IPS DF 6.9 (cell line): ENCODE measurements at regions not wholly inside any gene's neighbourhood (a gene's known extent, or its start where the extent isn't known, plus 50 kb on each side); places are given as distances from the start of the nearest gene placed in this dataset.

Experiments used
- DNase-seq: peaks from one replicate; pipeline ENCODE4 v3.0.0-alpha.2; 2013; ENCODE audit warnings: low read depth, low spot score
- H3K27ac ChIP-seq: one replicate; pipeline ENCODE4 v1.5.1; 2013; ENCODE audit warnings: low read length, control low read depth
- H3K27me3 ChIP-seq: 2 replicates; pipeline ENCODE4 v1.6.1; 2013; ENCODE audit warnings: mild to moderate bottlenecking, low read length; ENCODE audit not compliant: control insufficient read depth, insufficient read depth
- H3K36me3 ChIP-seq: 2 replicates; pipeline ENCODE4 v1.6.1; 2013; ENCODE audit warnings: low read length; ENCODE audit not compliant: control insufficient read depth, insufficient read depth
- H3K4me1 ChIP-seq: 2 replicates; pipeline ENCODE4 v1.6.1; 2013; ENCODE audit warnings: low read length; ENCODE audit not compliant: control insufficient read depth, insufficient read depth
- H3K4me3 ChIP-seq: 2 replicates; pipeline ENCODE4 v1.5.1; 2013; ENCODE audit warnings: mild to moderate bottlenecking, low read length
- H3K9me3 ChIP-seq: 2 replicates; pipeline ENCODE4 v1.6.1; 2013; ENCODE audit warnings: low read length, inconsistent platforms; ENCODE audit not compliant: control insufficient read depth, insufficient read depth
- WGBS: extraction: QIAGEN DNeasy Blood & Tissue Kit; methylation state at CpG from one replicate; pipeline ENCODE4 v1.1.7; 2013; ENCODE audit warnings: mixed read lengths, missing lambda C conversion rate; ENCODE audit not compliant: insufficient read length, insufficient coverage; 5-methylcytosine and 5-hydroxymethylcytosine counted together

DNA sequence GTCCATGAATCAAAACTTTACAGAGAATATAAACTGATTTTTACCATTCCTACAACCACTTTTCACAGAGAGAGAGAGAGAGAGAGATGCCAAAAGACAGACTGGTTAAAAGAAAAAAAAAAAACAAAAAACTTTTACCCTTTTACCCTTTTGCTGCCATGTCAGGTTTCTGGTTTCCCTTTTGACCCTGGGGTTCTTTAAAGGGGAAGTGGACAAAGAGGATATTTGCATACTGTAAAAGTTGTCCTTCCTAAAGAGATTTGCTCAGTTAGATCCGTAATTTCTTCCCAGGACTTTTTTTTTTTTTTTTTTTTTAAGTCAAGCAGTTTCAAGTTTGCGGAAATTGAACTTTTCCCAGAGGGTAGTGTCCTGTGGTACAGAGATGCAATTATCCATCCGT, 287.8 kb upstream of the RGS18 start:
- no peaks in the 10 kb centered on the region for H3K27me3 ChIP-seq
- H3K4me1 ChIP-seq = no peaks in the 10 kb centered on the region
- no peak overlapping the region for H3K4me3 ChIP-seq
- no peaks in the 10 kb centered on the region for H3K9me3 ChIP-seq
- no peak for DNase-seq
- no peaks in the 10 kb centered on the region for H3K36me3 ChIP-seq
- WGBS = no CpG with 5 or more reads among the region's 3 CpGs
- H3K27ac ChIP-seq = no peak overlapping the region

DNA sequence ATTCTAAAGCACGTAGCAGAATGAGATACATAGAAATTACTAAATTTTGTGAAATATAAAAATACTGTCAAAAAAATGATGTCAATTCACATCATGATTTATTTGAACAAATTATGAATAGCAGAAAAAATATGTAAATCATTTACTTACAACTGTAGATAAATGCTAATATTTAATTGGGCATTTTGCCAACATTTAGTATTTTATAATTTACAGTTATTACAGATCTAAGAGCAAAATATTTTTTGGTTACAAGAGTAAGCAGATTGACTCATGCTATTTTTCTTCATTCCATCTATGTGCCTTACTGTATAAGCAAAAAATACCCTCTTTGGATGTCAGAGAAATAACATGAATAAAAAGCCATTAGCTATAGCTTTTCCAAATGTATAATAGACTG, 282.3 kb upstream of the RGS18 start:
- Histone ChIP-seq H3K36me3 (no peaks in the 10 kb centered on the region), H3K9me3 (no peaks in the 10 kb centered on the region), H3K4me3 (no peak overlapping the region), H3K27me3 (no peaks in the 10 kb centered on the region), H3K27ac (no peak overlapping the region), H3K4me1 (no peaks in the 10 kb centered on the region)
- no peak for DNase-seq
- no CpG with 5 or more reads among the region's 1 CpG for whole genome bisulfite sequencing

DNA sequence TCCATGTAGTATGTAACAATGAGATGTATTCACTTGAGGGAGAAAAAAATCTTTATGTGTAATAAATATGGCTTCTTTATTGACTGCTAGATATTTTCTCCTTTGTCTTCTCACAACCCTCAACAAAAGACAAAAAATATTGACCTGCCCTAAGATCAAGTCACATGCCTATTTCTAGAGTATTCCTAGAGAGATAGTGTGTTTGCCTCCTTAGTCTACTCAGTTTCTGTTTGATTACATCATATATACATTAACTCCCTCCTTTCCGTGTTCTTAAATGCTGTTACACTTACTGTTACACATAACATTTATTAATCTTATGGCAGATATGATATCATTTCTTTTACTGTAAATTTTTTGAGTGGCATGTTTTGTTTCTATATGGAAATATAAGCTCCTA, 281.6 kb upstream of the RGS18 start:
- Histone ChIP-seq H3K4me3 (no peak overlapping the region), H3K27ac (no peak overlapping the region), H3K4me1 (no peaks in the 10 kb centered on the region), H3K9me3 (no peaks in the 10 kb centered on the region), H3K36me3 (no peaks in the 10 kb centered on the region), H3K27me3 (no peaks in the 10 kb centered on the region)
- no peak for DNase-seq
- WGBS = no CpG with 5 or more reads among the region's 1 CpG

DNA sequence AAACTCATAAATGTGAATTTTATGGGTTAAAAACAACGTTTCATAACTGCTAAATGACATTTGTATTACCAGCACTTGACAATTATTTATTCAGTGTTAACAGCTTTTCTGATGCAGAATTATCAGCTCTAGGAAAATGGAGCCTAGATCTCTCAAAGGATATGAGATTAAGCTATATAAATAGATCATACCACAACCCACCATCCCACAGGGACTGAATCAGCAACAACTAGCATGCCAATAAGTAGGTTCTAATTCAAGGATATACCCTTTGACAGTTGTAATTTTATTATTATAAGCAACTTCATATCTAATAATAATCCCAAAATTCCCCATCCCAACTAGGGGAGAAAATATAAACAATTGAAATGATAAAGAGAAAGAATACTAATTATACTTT, 275.4 kb upstream of the RGS18 start:
- H3K27ac ChIP-seq = no peak overlapping the region
- no peak overlapping the region for H3K4me3 ChIP-seq
- H3K27me3 ChIP-seq = no peaks in the 10 kb centered on the region
- H3K9me3 ChIP-seq = no peaks in the 10 kb centered on the region
- no peaks in the 10 kb centered on the region for H3K4me1 ChIP-seq
- WGBS = no CpG with 5 or more reads among the region's 1 CpG
- no peak for DNase-seq
- H3K36me3 ChIP-seq = no peaks in the 10 kb centered on the region

DNA sequence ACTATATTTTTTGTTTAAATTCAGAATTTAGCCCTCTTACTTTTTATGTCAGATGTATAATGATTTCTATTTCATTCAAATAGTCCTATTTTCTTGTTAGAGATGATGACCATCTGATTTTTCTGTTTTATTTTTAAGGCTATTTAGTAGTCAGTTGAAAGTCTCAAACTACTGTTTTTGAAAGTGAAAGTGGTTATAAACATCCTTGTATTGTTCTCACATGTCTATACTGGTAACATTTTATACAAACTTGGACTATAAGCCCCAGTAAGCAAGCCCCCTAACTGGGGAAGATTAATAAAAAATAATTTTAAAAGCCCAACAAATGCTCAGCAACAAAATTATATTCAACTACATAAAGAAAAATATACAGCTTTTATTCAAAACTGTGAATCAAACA, 271.3 kb upstream of the RGS18 start:
- DNase-seq = no peak
- no peaks in the 10 kb centered on the region for H3K27me3 ChIP-seq

DNA sequence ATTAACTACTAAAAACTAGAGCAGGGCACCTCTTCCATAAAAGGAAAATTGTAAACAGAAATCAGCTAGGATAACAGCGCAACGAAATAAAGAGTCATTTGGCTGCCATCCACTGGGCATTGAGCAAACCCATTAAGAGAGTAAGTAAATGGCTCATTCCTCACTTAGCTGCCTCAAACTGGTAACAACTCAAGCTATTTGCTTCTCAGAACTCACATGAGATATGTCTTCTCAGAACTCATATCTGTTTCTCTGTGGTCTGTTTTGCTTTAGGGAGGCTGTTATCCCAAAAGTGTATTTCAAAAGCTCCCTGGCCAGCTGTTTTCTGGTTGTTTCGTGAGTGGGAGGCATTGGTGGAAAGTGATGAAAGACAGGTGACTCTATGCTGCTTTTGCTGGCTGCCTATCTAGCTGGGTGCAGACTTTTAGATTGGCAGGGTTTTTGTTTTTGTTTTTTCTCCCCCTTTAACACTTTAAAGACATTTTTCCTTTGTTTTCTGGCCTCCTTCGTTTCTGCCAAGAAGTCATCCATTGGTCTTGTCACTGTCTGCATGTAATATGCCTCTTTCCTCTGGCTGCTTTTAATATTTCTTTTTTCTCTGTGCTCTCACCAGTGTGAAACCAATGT, 269.2 kb upstream of the RGS18 start:
- Histone ChIP-seq H3K9me3 (no peaks in the 10 kb centered on the region), H3K27ac (no peak overlapping the region), H3K4me3 (no peak overlapping the region), H3K4me1 (no peaks in the 10 kb centered on the region), H3K36me3 (no peaks in the 10 kb centered on the region), H3K27me3 (no peaks in the 10 kb centered on the region)
- no peak for DNase-seq
- no CpG with 5 or more reads among the region's 4 CpGs for WGBS

More for the DNA sequence above, 271.3 kb upstream of the RGS18 start:
- Histone ChIP-seq H3K9me3 (no peaks in the 10 kb centered on the region), H3K27ac (no peak overlapping the region), H3K36me3 (no peaks in the 10 kb centered on the region), H3K4me1 (no peaks in the 10 kb centered on the region), H3K4me3 (no peak overlapping the region)

DNA sequence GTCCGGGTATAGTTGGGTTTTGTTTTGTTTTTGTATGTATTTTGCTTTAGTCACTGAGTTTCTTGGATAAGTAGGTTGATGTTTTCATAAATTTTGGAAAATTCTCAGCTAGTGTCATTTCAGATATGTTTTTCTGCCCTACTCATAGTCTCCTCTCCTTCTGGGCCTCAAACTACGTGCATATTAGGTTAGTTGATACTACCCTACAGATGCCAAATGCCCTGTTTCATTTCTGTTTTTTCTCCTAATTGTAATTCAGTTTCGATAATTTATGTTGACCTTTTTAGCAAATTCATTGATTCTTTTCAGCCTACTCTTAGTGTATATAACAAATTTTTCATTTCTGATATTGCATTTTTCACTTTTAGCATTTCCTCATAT, 268.6 kb upstream of the RGS18 start:
- H3K4me1 ChIP-seq = no peaks in the 10 kb centered on the region
- no peak for DNase-seq
- H3K27me3 ChIP-seq = no peaks in the 10 kb centered on the region
- no peaks in the 10 kb centered on the region for H3K9me3 ChIP-seq
- H3K27ac ChIP-seq = no peak overlapping the region
- no CpG with 5 or more reads among the region's 3 CpGs for WGBS
- no peak overlapping the region for H3K4me3 ChIP-seq
- no peaks in the 10 kb centered on the region for H3K36me3 ChIP-seq

DNA sequence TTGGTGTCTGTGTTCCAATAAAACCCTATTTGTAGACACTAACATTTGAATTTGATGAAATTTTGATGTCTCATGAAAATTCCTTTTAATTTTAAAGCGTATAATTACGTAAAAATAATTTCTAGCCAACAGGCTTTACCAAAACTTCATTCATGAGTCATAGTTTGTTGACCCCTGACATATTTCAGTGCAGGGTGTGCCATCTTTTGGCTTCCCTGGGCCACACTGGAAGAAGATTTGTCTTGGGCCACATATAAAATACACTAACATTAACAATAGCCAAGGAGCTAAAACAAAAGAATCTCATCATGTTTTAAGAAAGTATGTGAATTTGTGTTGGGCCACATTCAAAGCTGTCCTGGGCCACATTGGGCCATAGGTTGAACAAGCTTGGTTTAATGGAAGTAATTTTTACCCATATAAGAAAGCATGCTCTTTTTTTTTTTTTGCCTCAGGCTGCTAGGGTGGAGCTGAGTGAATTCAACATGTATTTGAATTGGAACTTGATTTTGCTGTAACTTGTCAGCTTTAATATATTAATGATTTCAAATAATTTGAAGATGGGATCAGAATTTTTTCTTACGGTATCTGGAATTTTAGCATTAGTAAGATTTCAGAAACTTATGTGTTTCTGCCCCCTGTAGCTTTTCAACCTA, 267.7 kb upstream of the RGS18 start:
- Histone ChIP-seq H3K9me3 (no peaks in the 10 kb centered on the region), H3K4me1 (no peaks in the 10 kb centered on the region), H3K4me3 (no peak overlapping the region), H3K36me3 (no peaks in the 10 kb centered on the region), H3K27me3 (no peaks in the 10 kb centered on the region), H3K27ac (no peak overlapping the region)
- no CpG with 5 or more reads among the region's 3 CpGs for WGBS
- DNase-seq = no peak

DNA sequence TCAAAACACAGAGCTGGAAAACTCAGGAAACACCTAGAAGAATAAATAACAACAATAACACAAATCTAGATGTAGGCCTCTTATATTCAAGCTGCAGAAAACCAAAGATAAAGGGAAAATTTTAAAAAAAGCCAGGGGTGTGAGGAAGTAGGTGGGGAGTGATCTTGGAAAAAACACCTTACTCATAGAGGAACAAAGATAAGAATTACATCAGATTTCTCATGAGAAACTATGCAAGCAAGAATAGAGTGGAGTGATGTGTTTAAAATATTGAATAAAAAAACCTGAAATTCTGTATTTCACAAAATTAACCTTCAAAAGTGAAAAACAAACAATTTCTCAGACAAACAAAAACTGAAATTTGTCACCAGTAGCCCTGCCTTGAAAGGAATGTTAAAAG, 265.5 kb upstream of the RGS18 start:
- Histone ChIP-seq H3K4me3 (no peak overlapping the region), H3K4me1 (no peaks in the 10 kb centered on the region), H3K27ac (no peak overlapping the region), H3K27me3 (no peaks in the 10 kb centered on the region), H3K9me3 (no peaks in the 10 kb centered on the region), H3K36me3 (no peaks in the 10 kb centered on the region)
- no peak for DNase-seq

DNA sequence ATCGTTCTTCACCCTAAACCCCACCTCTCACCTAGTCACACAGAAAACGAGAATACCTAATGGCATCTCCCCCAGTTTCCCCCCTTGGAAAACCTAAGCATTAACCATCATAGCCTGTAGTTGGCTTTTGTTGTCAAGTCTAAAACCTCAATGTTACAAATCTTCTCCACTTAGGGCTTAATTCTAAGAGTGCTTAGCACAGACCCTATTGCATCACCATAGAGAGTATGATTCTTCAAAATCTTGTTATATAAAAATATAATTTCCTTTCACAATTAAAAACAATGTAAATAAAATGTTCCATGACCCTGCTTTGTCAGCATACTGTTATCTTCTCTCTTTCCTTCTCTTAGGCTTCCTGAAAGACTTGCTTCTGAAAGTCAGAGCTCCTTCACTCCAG, 263.2 kb upstream of the RGS18 start:
- no peak for DNase-seq
- H3K27me3 ChIP-seq = no peaks in the 10 kb centered on the region
- H3K4me3 ChIP-seq = no peak overlapping the region
- no peak overlapping the region for H3K27ac ChIP-seq
- 100% methylated on average over 2 of the region's 2 CpGs for WGBS
- no peaks in the 10 kb centered on the region for H3K9me3 ChIP-seq
- H3K36me3 ChIP-seq = no peaks in the 10 kb centered on the region
- H3K4me1 ChIP-seq = no peaks in the 10 kb centered on the region

DNA sequence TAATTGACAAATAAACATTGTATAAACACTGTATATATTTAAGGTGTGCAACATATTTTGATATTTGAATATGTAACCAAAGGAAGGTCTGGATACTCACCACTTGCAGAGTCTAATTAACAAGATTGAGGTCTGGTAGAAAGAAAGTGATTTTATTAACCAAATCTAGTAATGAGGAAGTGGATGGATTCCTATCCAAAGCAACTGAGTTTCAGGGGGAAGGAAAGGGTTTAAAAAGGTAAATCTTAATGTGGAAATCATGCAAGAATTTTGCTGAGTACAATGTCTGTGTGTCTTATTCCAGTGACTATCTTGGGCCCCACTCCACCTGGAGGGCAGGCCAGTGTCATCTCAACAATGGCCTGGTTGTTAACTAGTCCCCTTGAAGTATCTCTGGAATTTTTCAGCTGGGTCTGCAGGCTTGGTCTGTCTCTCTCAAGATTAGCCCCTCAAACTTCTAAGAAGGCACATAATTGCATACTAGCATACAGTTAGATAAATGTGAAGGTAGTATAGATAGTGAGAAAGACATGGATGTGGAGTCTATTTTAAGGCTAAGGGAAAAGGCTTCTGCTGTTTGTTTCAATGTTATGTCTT, 262.7 kb upstream of the RGS18 start:
- no peak for DNase-seq
- H3K4me1 ChIP-seq = no peaks in the 10 kb centered on the region
- no peaks in the 10 kb centered on the region for H3K27me3 ChIP-seq
- no peak overlapping the region for H3K27ac ChIP-seq
- H3K36me3 ChIP-seq = no peaks in the 10 kb centered on the region
- H3K4me3 ChIP-seq = no peak overlapping the region
- H3K9me3 ChIP-seq = no peaks in the 10 kb centered on the region
